MM.1S (cell line): ENCODE measurements at regions not wholly inside any gene's neighbourhood (a gene's known extent, or its start where the extent isn't known, plus 50 kb on each side); places are given as distances from the start of the nearest gene placed in this dataset.

ENCODE experiments used
- DNase-seq: peaks from one replicate; pipeline ENCODE4 v3.0.0-alpha.2; 2015
- H2AFZ ChIP-seq: fragments of 300-600 bp; sonication (generic); 2 replicates; pipeline ENCODE4 v1.6.0; 2016; ENCODE audit warnings: antibody characterized with exemption, low read length
- H3F3A ChIP-seq: fragments of 300-600 bp; sonication (generic); 2 replicates; pipeline ENCODE4 v1.6.1; 2016; ENCODE audit warnings: mild to moderate bottlenecking, antibody characterized with exemption, low read length, moderate library complexity, mixed read lengths; ENCODE audit not compliant: insufficient read depth
- H3K27ac ChIP-seq: fragments of 300-600 bp; sonication (generic); 2 replicates; pipeline ENCODE4 v1.5.1; 2016; ENCODE audit warnings: mild to moderate bottlenecking, low read length
- H3K27me3 ChIP-seq: fragments of 300-600 bp; sonication (generic); replicated peaks from 2 replicates; pipeline ENCODE4 v1.6.0; 2016; ENCODE audit warnings: low read length; ENCODE audit not compliant: insufficient read depth
- H3K36me3 ChIP-seq: fragments of 300-600 bp; sonication (generic); replicated peaks from 2 replicates; pipeline ENCODE4 v1.6.1; 2016; ENCODE audit warnings: mild to moderate bottlenecking, low read length, mixed read lengths; ENCODE audit not compliant: insufficient read depth
- H3K4me1 ChIP-seq: fragments of 300-600 bp; sonication (generic); 2 replicates; pipeline ENCODE4 v1.6.1; 2016; ENCODE audit warnings: low read length, mixed read lengths
- H3K4me2 ChIP-seq: fragments of 300-600 bp; sonication (generic); 2 replicates; pipeline ENCODE4 v1.6.0; 2016; ENCODE audit warnings: low read depth, low read length
- H3K4me3 ChIP-seq: fragments of 300-600 bp; sonication (generic); 2 replicates; pipeline ENCODE4 v1.5.1; 2016; ENCODE audit warnings: low read length, mixed read lengths
- H3K79me2 ChIP-seq: fragments of 300-600 bp; sonication (generic); 2 replicates; pipeline ENCODE4 v1.6.1; 2016; ENCODE audit warnings: mixed run types, low read length, mixed read lengths
- H3K9ac ChIP-seq: fragments of 300-600 bp; sonication (generic); 2 replicates; pipeline ENCODE4 v1.6.1; 2016; ENCODE audit warnings: low read length, mixed read lengths
- H3K9me2 ChIP-seq: fragments of 300-600 bp; sonication (generic); replicated peaks from 2 replicates; pipeline ENCODE4 v1.6.1; 2016; ENCODE audit warnings: mild to moderate bottlenecking, low read length, mixed read lengths; ENCODE audit not compliant: insufficient read depth
- H3K9me3 ChIP-seq: fragments of 300-600 bp; sonication (generic); replicated peaks from 2 replicates; pipeline ENCODE4 v1.6.1; 2016; ENCODE audit warnings: mild to moderate bottlenecking, low read length, mixed read lengths; ENCODE audit not compliant: insufficient read depth
- H4K20me1 ChIP-seq: fragments of 300-600 bp; sonication (generic); 2 replicates; pipeline ENCODE4 v1.6.1; 2016; ENCODE audit warnings: mild to moderate bottlenecking, low read length, moderate library complexity, mixed read lengths; ENCODE audit not compliant: insufficient read depth
- CTCF ChIP-seq: fragments of 300-600 bp; sonication (generic); IDR thresholded peaks from 2 replicates; pipeline ENCODE4 v1.5.1; 2016; ENCODE audit warnings: antibody characterized with exemption, low read length, mixed read lengths
- EZH2 ChIP-seq: fragments of 300-600 bp; sonication (generic); optimal IDR thresholded peaks from 2 replicates; pipeline ENCODE3; 2017; ENCODE audit warnings: low read depth, mild to moderate bottlenecking, antibody characterized with exemption, low read length, mixed read lengths
- EZH2phosphoT487 ChIP-seq: fragments of 300-600 bp; sonication (generic); IDR thresholded peaks from 2 replicates; pipeline ENCODE4 v1.6.1; 2018; ENCODE audit warnings: antibody characterized with exemption, low read length

GRCh38 chr6:86535100-86535499 lies 402.2 kb upstream of the HTR1E start:
- Histone ChIP-seq H3K4me2 (no peak overlapping the region), H3K27me3 (no peaks in the 10 kb centered on the region), H3K79me2 (no peaks in the 10 kb centered on the region), H3K9me3 (no peaks in the 10 kb centered on the region), H3F3A (no peaks in the 10 kb centered on the region), H3K9me2 (no peaks in the 10 kb centered on the region), H3K4me1 (no peaks in the 10 kb centered on the region), H3K27ac (no peak overlapping the region), H3K36me3 (no peaks in the 10 kb centered on the region), H3K9ac (no peak overlapping the region), H4K20me1 (no peaks in the 10 kb centered on the region), H3K4me3 (no peak overlapping the region), H2AFZ (no peak overlapping the region)
- TF ChIP-seq CTCF (no peak), EZH2 (no peak), EZH2phosphoT487 (no peak)
- DNase-seq = no peak

- TF ChIP-seq EZH2phosphoT487 = no peak
- Histone ChIP-seq H3F3A (no peaks in the 10 kb centered on the region), H3K9ac (no peak overlapping the region)
Observed at GRCh38 chr6:86529635-86530034, 407.7 kb upstream of the HTR1E start.

GRCh38 chr6:86526238-86526637 lies 411.1 kb upstream of the HTR1E start:
- Histone ChIP-seq H3K27me3 (no peaks in the 10 kb centered on the region), H3K36me3 (no peaks in the 10 kb centered on the region), H3K9me3 (no peaks in the 10 kb centered on the region), H2AFZ (no peak overlapping the region), H3K4me1 (no peaks in the 10 kb centered on the region), H3K79me2 (no peaks in the 10 kb centered on the region), H3K27ac (no peak overlapping the region), H3F3A (no peaks in the 10 kb centered on the region), H3K9ac (no peak overlapping the region), H4K20me1 (no peaks in the 10 kb centered on the region), H3K4me2 (no peak overlapping the region), H3K4me3 (no peak overlapping the region), H3K9me2 (no peaks in the 10 kb centered on the region)
- no peak for DNase-seq
- TF ChIP-seq EZH2 (no peak), EZH2phosphoT487 (no peak), CTCF (no peak)

More at GRCh38 chr6:86529635-86530034, 407.7 kb upstream of the HTR1E start:
- Histone ChIP-seq H3K4me2 (no peak overlapping the region), H4K20me1 (no peaks in the 10 kb centered on the region), H3K4me1 (no peaks in the 10 kb centered on the region), H3K4me3 (no peak overlapping the region), H3K79me2 (no peaks in the 10 kb centered on the region), H3K9me2 (no peaks in the 10 kb centered on the region), H3K27me3 (no peaks in the 10 kb centered on the region), H3K9me3 (no peaks in the 10 kb centered on the region), H3K36me3 (no peaks in the 10 kb centered on the region), H2AFZ (no peak overlapping the region), H3K27ac (no peak overlapping the region)
- DNase-seq = no peak

- no peaks in the 10 kb centered on the region for H3K9me2 ChIP-seq
- H3K27ac ChIP-seq = no peak overlapping the region
- no peaks in the 10 kb centered on the region for H4K20me1 ChIP-seq
- H3K4me1 ChIP-seq = no peaks in the 10 kb centered on the region
- no peak for DNase-seq
- no peak overlapping the region for H2AFZ ChIP-seq
- H3K79me2 ChIP-seq = no peaks in the 10 kb centered on the region
- H3K4me3 ChIP-seq = no peak overlapping the region
- H3K9me3 ChIP-seq = no peaks in the 10 kb centered on the region
- no peak overlapping the region for H3K4me2 ChIP-seq
- TF ChIP-seq EZH2 (no peak), EZH2phosphoT487 (no peak), CTCF (no peak)
- no peaks in the 10 kb centered on the region for H3F3A ChIP-seq
- no peak overlapping the region for H3K9ac ChIP-seq
- no peaks in the 10 kb centered on the region for H3K27me3 ChIP-seq
- H3K36me3 ChIP-seq = no peaks in the 10 kb centered on the region
Observed at GRCh38 chr6:86516087-86516486, 421.2 kb upstream of the HTR1E start.
